Keratinocyte (primary cell): ENCODE measurements at regions not wholly inside any gene's neighbourhood (a gene's known extent, or its start where the extent isn't known, plus 50 kb on each side); places are given as distances from the start of the nearest gene placed in this dataset.

ENCODE experiments used
- DNase-seq: peaks from one replicate; pipeline ENCODE4 v3.0.0-alpha.2; 2011; ENCODE audit warnings: low read depth, missing footprints, low spot score
- FAIRE-seq: peaks from 2 replicates; lab custom pipeline; 2011; peaks lifted over from hg19 to GRCh38; lab: Jason Lieb, UNC
- H2AFZ ChIP-seq: 2 replicates; pipeline ENCODE4 v1.6.0; 2012; ENCODE audit warnings: low read length, control low read depth, inconsistent platforms; ENCODE audit not compliant: control insufficient read depth
- H3K27ac ChIP-seq: 2 replicates; pipeline ENCODE4 v1.5.1; 2011; ENCODE audit warnings: low read length; ENCODE audit not compliant: control insufficient read depth, insufficient read depth
- H3K27me3 ChIP-seq: 3 replicates; pipeline ENCODE4 v1.6.0; 2011; ENCODE audit warnings: low read length; ENCODE audit not compliant: control insufficient read depth, insufficient read depth; ENCODE audit errors: extremely low read depth
- H3K36me3 ChIP-seq, 2 experiments: 2 replicates in 1 of 2; 3 replicates in 1 of 2; pipeline ENCODE4 v1.5.1; 2011; ENCODE audit warnings: low read length in 2 of 2, mild to moderate bottlenecking in 1 of 2; ENCODE audit not compliant: control insufficient read depth in 2 of 2, insufficient read depth in 2 of 2; ENCODE audit errors: extremely low read depth in 1 of 2
- H3K4me1 ChIP-seq: 3 replicates; pipeline ENCODE4 v1.5.1; 2011; ENCODE audit warnings: low read length; ENCODE audit not compliant: control insufficient read depth, insufficient read depth; ENCODE audit errors: extremely low read depth
- H3K4me2 ChIP-seq: 3 replicates; pipeline ENCODE4 v1.6.0; 2011; ENCODE audit warnings: low read depth, low read length; ENCODE audit not compliant: control insufficient read depth, insufficient read depth; ENCODE audit errors: extremely low read depth
- H3K4me3 ChIP-seq, 3 experiments: fragments of 200-600 bp in 1 of 3; sonication (generic) in 1 of 3; 2 replicates in 2 of 3; 3 replicates in 1 of 3; pipeline ENCODE4 v1.5.1; 2011 to 2016; ENCODE audit warnings: low read length in 3 of 3, mild to moderate bottlenecking in 3 of 3, control low read depth in 2 of 3, inconsistent platforms in 1 of 3, low read depth in 1 of 3, mixed read lengths in 1 of 3, mixed run types in 1 of 3, moderate library complexity in 1 of 3; ENCODE audit not compliant: control insufficient read depth in 2 of 3, insufficient read depth in 2 of 3; ENCODE audit errors: extremely low read depth in 1 of 3
- H3K79me2 ChIP-seq: 2 replicates; pipeline ENCODE4 v1.6.0; 2012; ENCODE audit warnings: low read length; ENCODE audit not compliant: control insufficient read depth, insufficient read depth
- H3K9ac ChIP-seq: 3 replicates; pipeline ENCODE4 v1.6.0; 2011; ENCODE audit warnings: low read length; ENCODE audit not compliant: control insufficient read depth, insufficient read depth; ENCODE audit errors: extremely low read depth
- H3K9me1 ChIP-seq: 3 replicates; pipeline ENCODE4 v1.6.0; 2011; ENCODE audit warnings: low read length; ENCODE audit not compliant: control insufficient read depth, insufficient read depth; ENCODE audit errors: extremely low read depth
- H3K9me3 ChIP-seq: 2 replicates; pipeline ENCODE4 v1.5.1; 2012; ENCODE audit warnings: low read depth, low read length; ENCODE audit not compliant: control insufficient read depth
- H4K20me1 ChIP-seq: 3 replicates; pipeline ENCODE4 v1.6.0; 2011; ENCODE audit warnings: low read length; ENCODE audit not compliant: control insufficient read depth, insufficient read depth; ENCODE audit errors: extremely low read depth
- CTCF ChIP-seq, 3 experiments: IDR thresholded peaks in 1 of 3; conservative IDR thresholded peaks in 1 of 3; optimal IDR thresholded peaks in 1 of 3; 2 replicates in 2 of 3; 3 replicates in 1 of 3; pipeline versions ENCODE3 to v1.5.1; 2011; ENCODE audit warnings: low read length in 3 of 3, mild to moderate bottlenecking in 3 of 3, moderate library complexity in 2 of 3, control low read depth in 1 of 3, inconsistent platforms in 1 of 3; ENCODE audit not compliant: insufficient read depth in 2 of 3; ENCODE audit errors: extremely low read depth in 1 of 3
- EZH2 ChIP-seq: IDR thresholded peaks from one replicate; pipeline ENCODE4 v1.6.1; 2012; ENCODE audit warnings: inconsistent platforms, mild to moderate bottlenecking, low read length, moderate library complexity
- dilution Hi-C: fragments of 300-500 bp; cut with MboI; formaldehyde crosslinking; loops from one replicate; pipeline ENCODE4 v1.7.0; 2020; ENCODE audit warnings: low sequenced_read_pairs; ENCODE audit not compliant: extremely low pct_ligation_motif_present

GRCh38 chr2:116842164-116842563, 972.3 kb upstream of the DDX18 start:
- TF ChIP-seq CTCF (optimal IDR thresholded peaks at IDR 0.05 in 1 of 3, IDR thresholded peaks at IDR 0.05 in 1 of 3, conservative IDR thresholded peaks at IDR 0.05 in 1 of 3; ENCODE audit: extremely low read depth in 1 of 3, insufficient read depth in 2 of 3, low read length in 3 of 3) (no peak), EZH2 (no peak)
- H3K36me3 ChIP-seq = no peaks in the 10 kb centered on the region
- no peaks in the 10 kb centered on the region for H4K20me1 ChIP-seq
- no peaks in the 10 kb centered on the region for H3K79me2 ChIP-seq
- no peak overlapping the region for H3K4me2 ChIP-seq
- DNase-seq (no peak), FAIRE-seq (no peak)
- H3K4me1 ChIP-seq = no peaks in the 10 kb centered on the region
- no peaks in the 10 kb centered on the region for H3K27me3 ChIP-seq
- no peak overlapping the region for H3K4me3 ChIP-seq
- no peak overlapping the region for H2AFZ ChIP-seq
- dilution Hi-C loops = no loop called here
- H3K27ac ChIP-seq = no peak overlapping the region
- H3K9ac ChIP-seq = no peak overlapping the region
- H3K9me3 ChIP-seq = peaks cover 2% of the 10 kb centered on the region
- H3K9me1 ChIP-seq = no peaks in the 10 kb centered on the region

GRCh38 chr2:116859708-116860107, 954.8 kb upstream of the DDX18 start:
- Histone ChIP-seq H3K79me2 (no peaks in the 10 kb centered on the region), H3K4me3 (no peak overlapping the region), H4K20me1 (no peaks in the 10 kb centered on the region), H3K27me3 (no peaks in the 10 kb centered on the region), H3K9ac (no peak overlapping the region), H3K36me3 (no peaks in the 10 kb centered on the region), H3K27ac (no peak overlapping the region), H3K4me2 (no peak overlapping the region), H3K9me3 (no peaks in the 10 kb centered on the region), H2AFZ (no peak overlapping the region), H3K4me1 (no peaks in the 10 kb centered on the region), H3K9me1 (no peaks in the 10 kb centered on the region)
- dilution Hi-C loops = no loop called here
- no peak for FAIRE-seq
- no peak for TF ChIP-seq EZH2
- TF ChIP-seq CTCF (optimal IDR thresholded peaks at IDR 0.05 in 1 of 3, IDR thresholded peaks at IDR 0.05 in 1 of 3, conservative IDR thresholded peaks at IDR 0.05 in 1 of 3; ENCODE audit: extremely low read depth in 1 of 3, insufficient read depth in 2 of 3, low read length in 3 of 3) = no peak
- DNase-seq = no peak
